ENCODE measurements at regions not wholly inside any gene's neighbourhood (a gene's known extent, or its start where the extent isn't known, plus 50 kb on each side); places are given as distances from the start of the nearest gene placed in this dataset.

DNA sequence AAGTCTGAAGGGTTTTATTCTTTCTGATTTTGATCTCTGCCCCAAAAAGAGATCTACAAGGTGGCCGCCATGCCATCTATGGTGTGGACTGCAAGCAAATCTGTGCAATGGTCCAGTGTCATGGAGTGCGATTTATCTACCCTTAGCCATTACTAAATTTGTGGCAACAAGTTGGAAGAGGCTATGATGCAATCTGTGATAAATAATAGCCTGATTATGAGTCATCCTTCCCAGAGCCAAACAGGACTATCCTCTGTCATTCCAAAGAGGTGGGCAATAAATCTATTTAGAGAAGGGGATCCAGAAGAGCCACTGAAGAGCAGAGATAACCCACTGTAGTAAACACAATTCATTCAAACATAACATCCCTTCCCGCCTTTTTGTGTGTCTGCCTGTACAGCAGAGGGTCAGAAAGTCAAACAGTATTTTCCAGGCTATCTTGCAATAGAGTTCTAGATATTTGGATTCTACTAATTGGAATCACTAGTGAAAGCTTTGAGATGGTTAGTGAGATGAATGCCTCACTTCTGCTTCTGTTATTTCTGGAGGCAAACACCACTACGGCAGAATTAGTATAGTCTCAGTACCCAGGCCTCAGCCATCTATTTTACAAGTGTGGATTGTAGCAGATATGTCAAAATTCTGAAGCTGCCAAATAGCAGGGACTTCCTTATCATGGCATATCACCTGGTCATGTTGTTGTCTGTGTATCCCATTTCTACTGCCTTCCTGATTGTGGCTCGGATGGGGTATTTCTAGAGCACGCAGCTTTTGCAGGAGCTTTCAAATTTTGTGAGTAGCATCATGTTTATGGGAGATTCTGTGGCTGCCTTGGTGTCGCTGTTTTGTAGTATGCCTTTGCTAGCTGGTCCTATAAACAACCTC, 192.0 kb downstream of the SMIM20 start:
- no peak for DNase-seq

DNA sequence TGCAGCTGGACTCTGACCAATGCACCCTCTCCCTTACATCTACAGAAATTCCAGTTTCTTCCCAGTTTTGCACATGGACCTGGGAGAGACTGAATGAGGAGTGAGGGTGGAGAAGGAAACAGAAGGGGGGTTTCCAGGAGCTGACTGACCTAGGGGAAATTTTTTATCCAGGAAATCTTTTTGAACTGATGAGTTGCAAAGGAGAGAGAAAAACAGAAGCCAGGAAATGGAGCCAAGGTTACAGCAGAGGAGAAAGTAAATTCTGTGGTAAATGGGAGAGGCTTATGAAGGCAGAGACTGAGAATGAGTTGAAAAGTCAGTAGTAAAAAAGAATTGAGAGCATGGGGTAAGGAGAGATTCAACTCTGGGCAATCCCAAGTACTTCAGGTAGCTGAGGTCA, 192.8 kb downstream of the SMIM20 start:
- peak; percentile 59 for DNase-seq

DNA sequence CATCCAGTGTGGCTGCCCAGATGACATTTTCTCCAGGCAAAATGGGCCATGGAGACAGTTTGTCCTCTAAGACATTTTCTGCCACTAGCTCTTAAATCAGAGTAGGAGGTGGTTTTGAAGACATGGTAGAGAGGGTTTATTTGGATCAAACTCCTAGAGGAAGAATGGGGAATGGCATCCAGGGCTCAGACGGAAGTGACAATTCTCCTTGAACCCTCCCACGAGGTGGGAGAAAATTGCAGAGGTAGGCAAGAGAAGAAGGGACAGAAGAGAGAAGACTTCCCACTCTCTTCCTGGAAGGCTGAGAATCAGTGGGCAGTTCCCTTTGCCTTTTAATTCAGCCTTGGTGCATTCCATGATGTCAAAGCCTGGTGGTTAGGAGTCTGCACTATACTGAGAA, 194.0 kb downstream of the SMIM20 start:
- no peak for DNase-seq

DNA sequence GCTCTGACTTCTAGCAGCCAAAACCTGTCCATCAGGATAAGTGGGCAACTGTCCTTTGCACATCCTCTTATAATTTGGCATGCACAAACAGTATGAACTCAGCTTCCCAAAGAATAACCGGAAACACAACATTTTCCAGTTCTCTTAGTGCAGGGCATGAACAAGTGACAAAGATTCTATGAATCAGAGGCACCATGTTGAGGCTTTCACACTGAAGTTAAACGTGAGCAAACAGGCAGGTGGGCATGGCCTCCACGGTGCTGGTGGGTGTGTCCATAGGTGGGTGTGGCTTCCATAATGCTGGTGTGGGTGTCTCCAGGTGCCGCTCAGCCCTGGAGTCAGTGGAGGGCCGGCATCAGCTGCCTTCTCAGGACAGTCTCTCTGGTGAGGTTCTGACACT, 196.5 kb downstream of the SMIM20 start:
- DNase-seq = no peak

DNA sequence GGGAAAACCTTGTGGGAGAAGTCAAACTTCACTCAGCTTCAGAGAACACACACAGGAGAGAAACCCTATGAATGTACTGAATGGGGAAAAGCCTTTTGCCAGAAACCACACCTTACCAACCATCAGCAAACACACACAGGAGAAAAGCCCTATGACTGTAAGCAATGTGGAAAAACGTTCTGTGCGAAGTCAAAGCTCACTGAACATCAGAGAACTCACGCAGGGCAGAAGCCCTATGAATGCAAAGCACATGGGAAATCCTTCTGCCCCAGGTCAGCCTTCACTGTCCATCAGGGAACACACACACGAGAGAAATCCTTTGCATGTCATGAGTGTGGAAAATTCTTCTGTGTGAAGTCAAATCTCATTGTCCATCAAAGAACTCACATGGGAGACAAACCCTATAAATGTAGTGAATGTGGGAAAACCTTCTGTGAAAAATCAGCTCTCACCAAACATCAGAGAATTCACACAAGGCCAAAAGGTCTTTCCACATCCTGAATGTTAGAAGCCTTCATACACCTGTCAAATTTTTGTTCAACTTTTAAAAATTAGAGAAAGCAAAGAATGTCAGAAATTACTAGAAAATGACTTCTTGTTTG, 199.4 kb downstream of the SMIM20 start:
- no peak for DNase-seq

DNA sequence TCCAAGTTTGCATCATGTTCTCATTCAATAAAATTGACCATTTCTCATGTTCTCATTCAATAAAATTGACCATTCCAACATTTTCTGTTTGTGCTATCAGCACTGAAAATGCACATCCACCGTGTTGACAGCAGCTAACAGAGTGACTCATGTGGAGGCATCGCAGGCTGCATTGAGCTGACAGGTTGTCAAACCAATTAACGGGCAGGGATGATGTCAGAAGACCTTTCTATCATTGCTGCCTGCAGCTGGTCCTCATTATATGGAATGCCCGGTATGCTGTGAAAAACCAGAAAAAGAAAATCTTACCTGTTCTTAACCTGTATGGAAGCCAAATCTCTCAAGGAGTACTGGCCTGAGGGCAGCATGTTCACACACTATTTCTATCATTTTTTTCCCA, 202.0 kb downstream of the SMIM20 start:
- no peak for DNase-seq

DNA sequence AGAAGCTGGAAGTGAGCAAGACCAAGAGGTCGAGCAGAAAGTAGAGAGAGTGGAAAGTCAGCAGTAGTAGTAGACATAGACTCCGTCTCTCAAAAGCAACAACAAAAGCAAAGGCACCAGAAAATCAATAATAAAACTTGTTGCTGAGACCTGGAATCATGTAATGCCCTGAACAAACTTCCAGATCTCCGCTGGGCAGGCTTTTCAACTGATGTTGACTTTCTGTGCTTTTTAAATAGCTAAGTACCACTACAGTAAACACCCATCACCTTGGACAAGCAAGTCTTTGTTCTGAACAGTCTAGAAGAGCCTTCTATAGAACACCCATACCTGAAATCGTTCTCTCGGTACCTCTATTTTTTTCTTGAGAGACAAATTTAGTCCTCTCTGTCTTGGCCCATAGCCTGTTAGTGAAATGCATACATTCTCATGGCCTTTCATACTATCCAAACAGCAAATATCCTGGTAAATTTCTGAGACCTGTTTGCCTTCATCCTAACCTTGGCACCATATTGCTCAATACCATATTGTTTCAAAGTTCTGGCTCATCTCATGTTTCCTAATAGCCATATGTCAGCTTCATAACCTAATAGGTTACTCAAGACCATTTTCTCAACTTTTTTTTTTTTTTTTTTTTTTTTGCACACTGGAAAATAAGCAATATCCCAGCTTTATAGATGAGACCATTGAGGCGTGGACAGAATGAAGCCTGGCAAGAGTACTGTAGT, 200.6 kb upstream of the RBPJ start:
- no peak for DNase-seq

DNA sequence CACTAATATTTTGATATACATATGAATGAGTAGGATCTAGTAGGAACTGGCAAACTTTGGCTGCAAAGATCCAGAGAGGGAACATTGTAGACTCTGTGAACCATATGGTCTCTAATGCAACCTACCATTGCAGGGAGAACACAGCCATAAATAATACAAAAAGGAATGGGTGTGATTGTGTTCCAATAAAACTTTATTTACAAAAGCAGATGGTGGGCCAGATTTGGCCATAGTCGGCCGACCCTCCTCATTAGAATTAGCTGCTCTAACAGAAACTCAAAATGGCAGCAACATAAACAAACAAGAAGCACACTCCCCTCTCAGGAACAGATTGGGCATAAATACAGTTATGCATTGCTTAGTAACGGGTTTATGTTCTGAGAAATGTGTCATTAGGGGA, 198.1 kb upstream of the RBPJ start:
- no peak for DNase-seq

DNA sequence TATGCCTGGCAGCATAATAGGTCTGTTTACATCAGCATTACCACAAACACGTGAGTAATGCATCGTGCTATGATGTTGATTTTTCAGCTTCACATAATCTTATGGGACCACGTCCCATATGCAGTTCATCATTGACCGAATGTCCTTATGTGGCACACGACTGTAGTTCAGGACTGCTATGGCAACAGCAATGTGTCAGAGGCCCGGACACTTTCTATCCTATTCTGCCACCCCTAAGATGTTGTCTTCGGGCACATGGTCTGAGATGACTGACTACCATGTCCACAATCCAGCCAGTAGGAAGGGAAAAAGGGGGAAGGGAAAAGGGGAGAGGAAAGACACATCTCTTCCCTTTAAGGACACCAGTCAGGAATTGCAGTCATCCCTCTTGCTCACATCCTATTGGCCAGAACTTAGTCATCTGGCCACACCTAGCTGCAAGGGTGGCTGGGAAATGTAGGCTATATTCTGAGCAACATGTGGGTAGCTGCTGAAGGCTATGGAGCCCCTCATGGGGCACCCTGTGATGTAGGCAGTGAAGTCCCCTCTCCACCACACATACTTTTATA, 196.0 kb upstream of the RBPJ start:
- no peak for DNase-seq

DNA sequence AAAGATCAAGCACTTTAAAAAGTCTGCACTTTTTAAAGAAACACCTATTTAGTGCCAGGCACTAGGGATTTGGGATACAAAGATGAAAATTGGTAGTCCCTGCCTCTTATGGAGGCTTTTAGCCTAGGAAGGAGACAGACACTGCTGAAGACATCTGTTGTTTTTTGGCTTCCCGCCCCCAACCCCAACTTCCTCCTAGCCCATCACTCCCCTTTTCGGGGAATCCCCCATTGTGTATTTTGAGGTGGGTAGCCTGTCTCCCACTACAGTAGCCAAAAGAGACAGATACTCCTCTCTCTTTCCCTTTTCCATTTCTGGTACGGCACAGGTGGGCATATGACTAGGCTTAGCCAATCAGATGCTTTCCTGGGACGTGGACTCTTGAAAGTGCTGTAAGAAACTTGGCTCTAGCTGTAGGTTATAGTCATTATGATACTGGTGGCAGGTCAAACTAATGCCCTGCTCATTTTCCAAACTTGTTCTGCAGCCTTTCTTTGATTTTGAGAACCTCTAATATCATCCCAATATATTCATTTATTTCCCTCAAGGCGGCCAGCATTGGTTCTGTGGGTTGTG, 194.6 kb upstream of the RBPJ start:
- DNase-seq = no peak

DNA sequence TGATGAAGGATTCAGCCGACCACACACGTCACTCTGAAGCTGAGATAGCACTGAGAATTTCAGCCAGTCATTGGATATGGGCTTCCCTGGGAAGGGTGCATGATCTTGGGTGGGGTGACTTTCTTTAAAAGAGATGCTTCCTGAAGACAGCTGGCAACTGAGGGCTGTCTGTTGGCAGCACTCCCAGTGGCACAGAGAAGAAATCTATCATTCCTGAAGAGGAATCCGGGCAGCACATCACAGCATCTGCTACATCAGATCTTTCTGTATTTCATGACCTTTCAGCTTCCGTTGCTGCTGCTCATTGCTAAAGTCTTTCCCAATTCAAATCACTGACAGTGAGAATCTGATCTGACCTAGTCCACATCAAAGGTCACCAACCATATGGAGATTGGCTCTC, 193.8 kb upstream of the RBPJ start:
- DNase-seq = no peak

DNA sequence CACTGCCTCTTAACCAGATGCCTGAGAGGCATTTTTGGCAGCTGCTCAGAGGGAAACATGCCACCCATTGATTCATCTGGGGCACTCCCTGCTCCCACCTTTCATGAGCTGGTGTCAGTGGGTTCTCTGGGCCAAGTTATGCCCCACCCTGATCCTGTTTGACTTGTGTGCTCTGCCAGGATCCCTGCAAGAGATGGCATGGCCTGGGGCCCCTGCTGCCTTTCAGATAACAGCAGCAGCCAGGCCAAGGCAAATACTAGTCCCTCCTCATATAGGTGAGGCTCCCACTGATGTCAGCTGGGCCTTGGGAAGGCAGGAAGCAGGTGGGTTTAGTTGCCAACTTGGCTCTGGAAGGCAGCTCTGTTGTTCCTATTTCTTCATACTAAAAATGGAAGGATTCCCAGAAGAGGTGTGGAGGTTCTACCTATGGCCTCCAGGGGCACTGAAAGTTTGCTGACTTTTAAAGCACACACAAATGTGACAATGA, 192.9 kb upstream of the RBPJ start:
- no peak for DNase-seq

DNA sequence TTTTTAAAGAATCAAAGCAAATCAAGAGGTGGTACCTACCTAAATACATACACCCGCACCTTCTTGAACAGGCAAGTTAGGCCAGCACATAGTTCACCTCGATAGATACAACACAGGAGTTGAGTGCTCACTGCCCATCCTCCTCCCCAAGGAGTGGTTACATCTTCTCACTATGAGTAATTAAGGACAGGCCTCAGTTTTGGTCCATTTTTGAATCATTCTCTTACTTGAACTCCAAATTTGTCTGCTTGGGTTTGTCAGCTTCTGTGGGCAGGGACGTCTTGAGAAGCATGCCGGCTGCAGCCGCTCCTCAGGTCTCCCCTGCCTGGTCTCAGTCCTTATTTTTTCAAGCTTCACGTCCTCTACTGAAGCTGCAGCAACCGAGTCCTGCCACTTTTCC, 190.6 kb upstream of the RBPJ start:
- no peak for DNase-seq

DNA sequence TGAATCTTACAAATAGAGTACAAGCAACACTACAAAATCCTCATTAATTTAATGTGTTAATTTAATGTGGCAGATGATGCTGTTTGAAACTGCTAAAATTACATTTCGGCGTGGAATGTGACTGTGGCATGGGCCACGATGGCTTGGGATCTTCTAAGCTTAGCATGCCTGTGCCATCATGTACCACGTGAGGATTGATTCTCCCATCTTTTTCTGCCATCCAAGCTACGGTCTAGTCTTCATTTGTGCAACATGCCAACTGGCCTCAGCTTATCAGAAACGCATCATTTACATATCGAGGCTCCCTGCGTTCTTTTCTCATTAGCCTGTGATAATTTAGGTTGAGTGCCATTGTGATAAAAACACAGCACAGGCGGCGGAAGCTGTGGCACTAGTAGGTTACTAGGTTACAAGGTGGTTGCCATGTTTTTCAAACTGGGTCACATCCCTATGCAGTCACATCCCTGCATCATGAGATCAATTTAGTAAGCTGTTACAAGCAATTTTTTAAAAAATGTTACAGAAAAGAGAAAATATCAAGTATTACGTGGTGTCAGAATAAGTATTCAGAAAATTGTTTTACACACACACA, 189.9 kb upstream of the RBPJ start:
- no peak for DNase-seq

DNA sequence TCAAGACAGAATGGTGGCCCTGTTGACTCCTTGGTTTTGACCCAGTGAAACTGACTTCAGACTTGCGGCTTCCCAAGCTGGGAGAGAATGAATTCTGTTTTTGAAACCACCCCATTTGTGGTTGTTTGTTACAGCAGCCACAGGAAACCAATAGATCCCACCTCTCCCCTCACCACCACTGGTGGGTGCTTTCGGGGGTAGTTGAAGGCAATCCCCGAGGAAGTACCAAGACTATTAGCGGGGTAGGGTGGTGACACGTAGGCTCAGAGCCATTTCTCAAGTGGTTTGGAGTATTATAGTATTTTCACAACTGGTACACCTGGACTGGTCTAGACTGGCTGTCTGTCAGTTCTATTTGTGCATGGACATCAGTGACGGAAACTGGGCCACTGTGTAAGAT, 189.1 kb upstream of the RBPJ start:
- no peak for DNase-seq

DNA sequence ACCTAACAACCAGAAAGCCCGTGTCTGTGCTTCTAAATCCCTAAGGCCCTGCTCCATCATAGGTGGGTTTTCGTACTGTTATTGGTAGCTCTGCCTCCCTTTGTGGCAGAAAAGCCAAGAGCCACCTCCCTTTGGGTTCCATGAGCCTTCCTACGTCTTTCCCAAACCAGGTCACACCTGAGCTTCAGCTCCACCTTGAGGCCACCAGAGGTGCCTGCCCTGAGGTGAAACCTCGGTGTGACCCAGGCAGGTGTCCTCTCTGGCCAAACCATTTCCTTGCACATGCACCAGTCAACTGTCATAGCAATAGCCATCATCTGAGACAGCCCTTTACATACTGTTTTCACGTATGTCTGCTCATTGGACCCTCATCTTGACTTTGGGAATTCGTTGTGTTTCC, 188.0 kb upstream of the RBPJ start:
- no peak for DNase-seq

DNA sequence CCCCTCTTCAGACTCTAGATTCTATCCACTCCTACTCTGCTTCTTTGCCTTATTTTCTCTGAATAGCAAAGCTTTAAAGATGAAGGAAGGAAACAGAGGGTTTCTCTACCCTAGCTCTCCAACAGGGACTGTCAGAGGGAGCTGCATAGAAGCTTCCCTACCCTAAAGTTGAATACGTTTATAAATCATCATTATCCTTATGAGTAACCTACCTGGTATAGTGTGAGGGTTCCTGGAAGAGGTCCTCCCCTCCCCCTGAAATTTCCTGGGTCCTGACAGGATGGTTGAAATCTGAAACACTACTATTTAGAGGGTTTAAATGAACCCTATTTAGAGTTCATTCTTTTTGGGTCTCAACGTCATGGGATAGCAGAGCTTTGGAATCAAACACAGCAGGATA, 187.0 kb upstream of the RBPJ start:
- DNase-seq = no peak

DNA sequence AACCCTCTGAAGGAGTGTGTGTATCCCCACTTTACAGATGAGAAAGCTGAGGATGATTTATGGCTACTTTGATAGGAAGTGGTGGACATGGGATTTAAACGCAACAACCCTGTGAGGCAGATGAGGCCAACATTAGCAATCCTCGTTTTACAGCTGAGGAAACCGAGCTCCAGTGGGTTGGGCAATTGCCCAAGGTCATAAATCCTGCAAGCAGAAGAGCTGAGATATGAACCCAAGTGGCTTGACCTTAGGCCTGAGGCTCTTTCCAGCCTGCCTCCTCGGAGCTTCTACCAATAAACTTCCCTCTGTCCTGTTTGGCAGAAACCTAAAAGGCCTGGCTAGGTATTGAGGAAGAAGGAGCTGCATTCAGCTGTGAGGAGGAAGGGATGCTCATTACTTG, 185.5 kb upstream of the RBPJ start:
- no peak for DNase-seq

DNA sequence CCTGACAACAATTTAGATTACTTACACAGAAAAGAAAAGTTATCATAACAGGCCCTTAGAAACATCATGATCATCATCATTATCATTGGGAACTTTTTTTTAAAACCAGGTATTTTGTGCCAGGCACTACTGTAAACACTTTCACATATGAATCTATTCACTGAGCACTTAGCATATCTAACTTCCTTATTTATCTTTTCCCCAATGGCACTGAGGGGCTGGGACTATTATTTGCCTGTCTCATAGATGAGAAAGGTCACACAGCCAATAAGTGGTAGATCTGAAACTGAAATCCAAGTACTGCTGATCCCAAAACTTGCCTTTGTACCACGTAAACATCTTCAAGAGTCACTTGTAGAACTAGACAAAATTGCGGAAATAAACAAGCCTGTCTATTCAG, 184.2 kb upstream of the RBPJ start:
- no peak for DNase-seq

DNA sequence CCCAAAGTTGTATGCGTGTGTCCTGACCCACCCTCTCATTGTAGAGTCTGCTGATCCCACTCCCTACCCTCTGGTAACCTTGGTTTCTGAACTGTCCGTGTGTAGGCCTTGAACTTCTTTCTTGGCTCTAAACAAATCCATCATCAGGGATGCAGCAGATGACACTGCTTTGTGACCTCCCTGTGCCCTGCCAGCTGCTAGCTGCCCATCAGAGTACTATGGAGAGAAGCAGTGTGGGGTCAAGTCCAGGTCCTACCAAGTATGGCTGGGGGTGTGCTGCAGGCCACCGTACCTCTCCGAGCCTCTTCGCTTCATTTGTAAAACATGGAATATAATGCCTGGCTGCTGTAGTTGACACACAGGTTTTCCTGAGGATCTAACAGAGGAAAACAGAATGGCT, 183.5 kb upstream of the RBPJ start:
- no peak for DNase-seq

DNA sequence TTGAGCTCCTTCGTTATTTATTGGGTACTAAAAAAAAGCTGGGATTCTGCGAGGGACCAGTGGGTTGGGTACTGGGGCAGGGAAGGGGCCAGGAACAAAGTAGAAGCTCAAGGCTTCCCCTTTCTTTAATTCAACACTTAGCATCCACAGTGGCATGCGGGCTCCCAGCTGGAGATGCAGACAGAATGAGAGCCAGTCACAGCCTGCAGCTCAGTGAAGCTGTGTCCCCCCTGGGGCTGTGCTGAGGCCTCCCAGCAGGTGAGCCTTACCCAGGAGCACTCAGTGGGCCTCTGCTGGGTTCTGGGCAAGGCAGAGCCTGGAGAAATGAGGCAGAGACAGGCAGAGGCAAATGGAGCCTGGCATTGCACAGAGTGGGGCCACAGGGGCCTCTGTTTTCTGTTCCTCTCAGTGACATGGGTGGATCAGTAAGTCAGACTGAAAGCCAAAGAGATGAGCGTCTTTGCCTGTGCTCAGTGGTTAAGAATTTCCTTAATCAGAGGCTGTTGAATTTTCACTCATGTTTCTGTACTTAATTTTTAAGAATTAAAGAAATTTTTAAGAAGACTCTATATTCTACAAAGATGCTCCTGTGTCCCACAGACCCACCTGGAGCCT, 181.4 kb upstream of the RBPJ start:
- no peak for DNase-seq
